ENCODE measurements at regions not wholly inside any gene's neighbourhood (a gene's known extent, or its start where the extent isn't known, plus 50 kb on each side); places are given as distances from the start of the nearest gene placed in this dataset.
"Not testable (repeated sequence)": the region's sequence is repeated elsewhere in the genome, so short reads cannot be mapped to it uniquely, and the experiment has no call there.

DNA sequence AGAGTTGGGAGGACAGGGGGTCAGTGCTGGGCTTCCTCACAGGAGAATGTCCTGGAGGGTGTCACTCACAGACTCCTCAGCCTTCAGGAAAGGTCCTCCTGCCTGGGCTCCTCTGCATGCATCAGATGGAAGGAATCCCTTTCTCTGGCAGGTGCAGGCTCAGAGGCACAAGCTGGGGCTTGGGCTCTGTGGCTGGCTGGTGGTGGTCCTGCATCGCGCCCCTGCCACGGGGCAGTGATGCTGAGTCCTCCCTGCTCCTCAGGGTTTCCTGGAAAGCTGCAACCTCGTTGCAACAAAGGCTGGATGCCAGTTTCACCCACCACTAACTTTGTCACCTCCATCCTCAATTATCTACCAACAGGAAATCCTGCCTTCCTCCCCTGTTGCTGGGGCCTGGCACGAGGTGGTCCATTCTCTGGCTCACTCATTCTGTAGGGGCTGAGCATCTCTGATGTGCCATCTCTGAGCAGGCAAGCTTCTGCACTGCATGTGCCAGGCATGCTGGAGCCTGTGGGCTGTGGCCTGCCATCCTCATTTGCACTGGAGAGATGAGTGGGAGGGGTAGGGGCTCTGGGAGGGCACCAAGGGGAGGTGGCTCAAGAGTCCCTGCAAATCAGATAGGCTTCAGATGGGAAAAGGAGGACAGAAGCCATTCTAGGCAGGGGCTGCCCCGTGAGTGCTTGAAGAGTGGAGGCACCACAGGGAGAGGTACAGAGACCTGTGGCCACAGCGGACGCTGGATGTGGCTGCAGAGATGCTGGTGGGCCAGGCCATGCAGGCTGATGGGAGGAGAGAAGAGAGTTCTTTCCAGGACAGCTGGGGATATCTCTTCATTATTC, 272.6 kb upstream of the HS6ST1 start:
- DNase-seq = no peak

GRCh38 chr2:128591861-128592822, 273.5 kb upstream of the HS6ST1 start:
- DNase-seq = no peak

DNA sequence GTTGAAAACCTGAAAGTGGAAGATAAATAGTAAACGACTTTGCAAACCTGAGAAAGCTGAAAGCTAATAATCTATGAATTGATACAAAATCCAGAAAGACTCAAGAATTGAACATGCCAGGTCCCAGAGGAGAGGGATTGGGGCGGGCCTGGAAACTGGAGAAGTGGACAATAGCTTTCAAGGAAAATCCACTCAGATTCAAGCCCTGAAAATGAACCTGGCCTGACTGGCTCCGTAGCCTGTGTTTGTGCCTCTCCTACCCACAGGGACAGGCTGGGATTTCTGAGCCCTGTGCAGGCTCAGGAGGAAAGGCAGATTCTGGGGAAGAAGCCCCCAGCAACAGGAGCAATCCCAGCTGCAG, 274.8 kb upstream of the HS6ST1 start:
- DNase-seq = no peak

DNA sequence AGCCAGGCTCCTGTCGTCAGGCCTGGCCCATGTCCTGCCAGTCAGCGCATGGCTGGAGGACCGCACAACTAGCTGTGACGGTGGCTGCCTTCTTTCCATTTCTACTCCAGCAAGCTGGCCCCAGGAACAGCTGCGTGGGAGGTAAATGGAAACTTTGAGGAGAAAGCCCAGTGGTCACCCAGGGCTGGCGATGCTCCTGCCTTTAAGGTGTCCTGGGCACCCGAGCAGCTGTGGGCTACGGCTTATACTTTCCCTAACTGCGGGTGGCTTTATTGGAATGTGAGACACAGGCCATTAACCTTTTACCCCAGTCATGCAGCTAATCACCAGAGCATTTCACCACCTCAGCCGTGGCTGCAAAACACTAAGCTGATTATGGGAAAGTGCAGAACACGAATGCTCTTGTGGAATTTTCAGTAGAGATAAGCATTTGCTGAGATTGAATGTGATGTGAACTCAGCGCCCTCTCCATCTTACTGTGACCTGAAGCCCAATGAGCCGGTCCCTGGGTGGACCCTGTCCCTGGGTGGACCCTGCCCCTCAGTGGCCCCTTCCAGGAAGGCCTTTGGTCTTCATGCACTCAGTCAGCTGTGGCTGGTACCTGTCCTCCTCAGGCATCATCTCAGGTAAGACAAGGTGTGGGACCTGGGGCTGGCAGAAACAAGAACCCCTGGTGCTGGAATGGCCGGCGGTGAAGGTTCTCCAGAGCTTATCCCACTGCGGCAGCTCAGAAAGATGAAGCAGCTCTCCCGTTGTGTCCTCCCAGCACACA, 275.4 kb upstream of the HS6ST1 start:
- DNase-seq = no peak

DNA sequence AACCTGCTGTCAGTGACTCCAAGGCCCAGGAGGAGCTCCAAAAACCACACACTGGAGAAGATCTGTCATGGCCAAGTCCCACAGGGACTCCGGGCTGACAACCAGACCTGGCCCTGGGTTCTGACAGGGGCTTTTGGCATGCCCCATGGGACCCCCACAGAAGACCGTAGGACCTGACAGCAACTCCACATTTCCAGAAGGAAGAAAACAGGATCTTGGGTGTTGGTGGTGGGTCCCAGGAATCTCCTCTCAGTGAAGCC, 275.9 kb upstream of the HS6ST1 start:
- DNase-seq = no peak

- DNase-seq = no peak
Observed at GRCh38 chr2:128594953-128595677, 276.4 kb upstream of the HS6ST1 start.

DNA sequence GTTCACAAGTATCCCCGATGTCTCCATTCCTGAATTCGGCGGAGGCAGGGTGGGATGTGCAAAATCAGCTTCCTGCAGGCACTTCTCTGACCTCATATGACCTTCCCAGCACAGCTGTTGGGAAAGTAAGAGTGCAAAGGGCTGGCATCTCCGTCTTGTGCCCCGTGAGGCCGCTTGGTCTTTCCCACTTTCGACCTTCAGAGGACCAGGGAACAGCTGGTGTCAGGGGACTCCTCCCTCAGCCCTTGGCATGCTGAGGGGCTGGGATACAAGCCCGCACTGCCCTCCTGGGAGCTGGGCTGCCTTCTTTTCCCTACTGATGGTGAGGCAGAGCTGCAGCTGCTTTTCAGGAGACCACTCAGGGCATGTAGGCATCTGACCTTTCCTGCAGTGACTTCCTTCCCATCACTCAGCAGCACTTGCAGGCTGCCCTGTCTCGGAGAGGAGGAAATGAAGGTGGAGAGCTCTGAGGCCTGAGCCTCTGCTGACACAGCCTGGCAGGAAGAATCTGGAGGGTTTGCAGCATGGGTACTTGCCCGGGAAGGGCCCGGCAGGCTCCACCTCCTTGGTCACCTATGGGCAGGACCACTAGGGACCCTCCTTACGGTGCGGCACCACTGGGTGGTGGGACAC, 277.2 kb upstream of the HS6ST1 start:
- no peak for DNase-seq

DNA sequence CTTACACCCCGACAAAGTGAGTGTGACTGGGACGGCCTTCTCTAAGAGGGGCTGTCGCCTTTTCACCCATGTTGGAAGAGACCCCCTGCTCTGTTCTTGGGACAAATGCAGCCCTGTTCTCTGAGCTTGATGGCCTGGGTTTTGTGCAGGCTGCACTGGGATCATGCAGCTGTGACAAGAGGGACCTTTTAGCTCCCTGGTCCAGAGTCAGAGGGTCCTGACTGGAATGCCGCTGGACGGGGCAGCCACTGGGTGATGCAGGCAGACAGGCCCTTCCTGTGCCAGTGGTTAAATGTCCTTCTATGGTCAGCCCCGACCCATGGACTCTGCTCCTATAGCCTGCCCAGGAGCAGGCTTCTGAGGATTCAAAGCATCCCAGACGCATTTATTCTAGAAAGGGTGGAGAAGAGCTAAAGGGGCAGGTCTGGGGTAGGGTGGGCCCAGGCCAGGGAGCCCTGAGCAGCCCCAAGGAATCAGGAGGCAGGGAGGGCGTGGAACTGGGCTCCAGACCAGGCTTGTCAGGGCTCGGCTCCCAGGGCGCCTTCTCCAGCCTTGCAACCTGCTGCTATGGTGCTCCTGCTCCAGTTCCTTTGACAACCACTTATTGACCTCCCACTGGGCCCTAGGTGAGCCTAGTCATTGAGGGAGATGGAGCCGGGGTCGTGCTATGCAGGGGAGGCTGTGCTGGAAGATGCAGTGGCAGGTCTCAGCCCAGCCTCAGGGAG, 277.9 kb upstream of the HS6ST1 start:
- no peak for DNase-seq

GRCh38 chr2:128597121-128597762, 278.6 kb upstream of the HS6ST1 start:
- DNase-seq = no peak

- DNase-seq = not testable (repeated sequence)
Observed at GRCh38 chr2:128598260-128598659, 279.6 kb upstream of the HS6ST1 start.

GRCh38 chr2:128598862-128599441, 280.3 kb upstream of the HS6ST1 start:
- DNase-seq = no peak

GRCh38 chr2:128599700-128600099, 281.0 kb upstream of the HS6ST1 start:
- no peak for DNase-seq

DNA sequence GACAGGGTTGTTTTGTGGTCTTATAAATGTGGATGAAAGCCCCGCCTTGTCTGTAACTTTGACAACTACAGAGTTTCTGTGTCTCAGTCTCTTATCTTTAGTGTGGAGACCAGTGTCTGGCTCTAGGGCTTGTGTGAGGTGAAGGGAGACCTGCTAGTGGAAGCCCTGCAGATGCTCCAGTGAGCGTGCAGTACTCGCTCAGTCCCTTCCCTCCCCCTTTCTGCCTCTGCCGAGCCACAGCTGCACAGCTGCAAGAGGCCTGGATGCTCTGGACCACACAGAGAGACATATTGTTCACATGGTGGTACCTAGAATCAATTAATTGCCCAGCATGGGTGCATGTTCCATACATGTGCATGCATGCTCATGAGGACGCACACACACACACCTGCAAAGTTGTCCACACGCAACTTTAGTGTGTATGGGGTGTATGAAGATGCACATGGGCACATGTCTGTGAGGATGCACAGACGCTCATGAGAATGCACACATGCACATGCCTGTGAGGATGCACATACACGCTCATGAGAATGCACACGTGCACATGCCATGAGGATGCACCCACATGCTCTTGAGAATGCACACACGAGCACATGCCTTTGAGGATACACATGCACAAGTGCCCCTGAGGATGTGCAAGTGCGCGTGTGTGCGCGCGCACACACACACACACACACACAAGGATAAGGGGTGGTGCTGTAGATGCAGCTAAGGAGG, 282.1 kb upstream of the HS6ST1 start:
- no peak for DNase-seq

GRCh38 chr2:128601298-128602037, 282.8 kb upstream of the HS6ST1 start:
- DNase-seq = no peak

DNA sequence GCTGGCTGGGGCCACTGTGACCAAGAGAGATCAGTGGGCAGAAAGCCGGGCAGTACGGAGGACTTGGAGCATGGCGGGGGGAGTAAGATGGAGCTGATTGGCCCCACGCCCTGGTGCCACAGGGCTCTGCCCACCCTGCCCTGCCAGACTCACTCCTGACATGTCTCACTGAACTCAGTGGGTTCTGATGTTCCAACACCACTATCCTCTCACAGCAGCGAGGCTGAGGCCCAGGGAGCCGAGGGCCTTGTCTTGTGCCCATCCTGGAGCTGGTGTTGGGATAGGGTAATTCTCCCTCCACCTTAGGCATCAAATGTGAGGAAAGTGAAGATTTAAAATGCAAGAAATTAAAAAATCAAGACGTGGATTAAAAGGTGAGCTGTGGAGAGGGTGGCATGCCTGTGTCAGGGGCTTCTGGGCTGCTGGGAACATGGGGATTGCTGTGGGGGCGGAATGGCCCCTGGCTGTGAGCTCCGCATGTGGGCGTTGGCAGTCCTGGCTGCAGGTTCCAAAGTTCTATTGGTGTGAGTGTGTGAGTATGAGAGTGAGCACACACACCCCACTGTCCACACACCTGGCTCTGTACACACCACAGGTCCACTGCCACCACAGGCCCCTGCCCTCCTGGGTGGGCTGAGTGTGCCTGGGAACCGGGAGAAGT, 283.5 kb upstream of the HS6ST1 start:
- no peak for DNase-seq

DNA sequence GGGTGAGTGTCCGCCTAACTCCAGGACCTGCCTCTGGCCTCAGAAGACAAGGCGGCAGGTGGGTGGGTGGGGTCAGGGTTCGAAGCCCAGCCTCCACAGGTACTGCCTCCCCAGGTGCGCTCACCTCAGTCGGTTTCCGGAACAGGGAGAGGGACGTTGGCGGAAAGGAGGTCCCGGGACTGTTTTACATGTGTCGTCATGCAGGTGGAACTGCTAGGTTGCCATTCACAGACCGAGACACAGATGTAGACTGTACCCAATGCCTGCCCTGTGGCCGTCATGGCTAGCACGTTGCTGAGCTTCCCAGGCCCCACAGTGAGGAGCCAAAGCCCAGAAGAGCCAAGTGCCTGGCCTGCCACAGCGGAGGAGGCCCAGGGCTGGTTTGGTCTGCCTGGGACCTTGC, 284.0 kb upstream of the HS6ST1 start:
- DNase-seq = no peak

DNA sequence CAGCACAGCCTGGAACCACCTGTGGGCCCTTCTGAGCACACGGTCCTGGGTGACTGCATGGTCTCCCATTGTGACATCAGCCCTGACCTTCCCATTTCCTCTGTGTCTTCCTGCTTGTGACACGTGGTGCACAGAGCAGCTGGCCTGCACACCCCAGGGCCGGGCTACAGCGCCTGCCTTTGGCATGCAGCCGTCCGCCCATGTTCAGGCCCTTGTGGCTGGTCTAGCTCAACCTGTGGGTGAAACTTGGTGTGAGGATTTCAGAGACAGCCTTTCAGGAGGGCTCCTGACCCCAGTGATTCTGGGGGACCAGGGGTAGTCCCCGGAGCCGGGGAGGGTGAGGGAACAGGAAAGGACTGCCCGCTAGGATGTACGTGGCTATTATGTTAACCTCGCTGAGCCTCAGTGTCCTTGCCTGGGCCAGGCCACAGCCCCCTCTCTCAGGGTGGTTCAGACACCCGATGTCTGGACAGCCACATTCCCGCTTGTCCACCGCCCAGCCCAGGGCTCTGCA, 284.8 kb upstream of the HS6ST1 start:
- DNase-seq = no peak

DNA sequence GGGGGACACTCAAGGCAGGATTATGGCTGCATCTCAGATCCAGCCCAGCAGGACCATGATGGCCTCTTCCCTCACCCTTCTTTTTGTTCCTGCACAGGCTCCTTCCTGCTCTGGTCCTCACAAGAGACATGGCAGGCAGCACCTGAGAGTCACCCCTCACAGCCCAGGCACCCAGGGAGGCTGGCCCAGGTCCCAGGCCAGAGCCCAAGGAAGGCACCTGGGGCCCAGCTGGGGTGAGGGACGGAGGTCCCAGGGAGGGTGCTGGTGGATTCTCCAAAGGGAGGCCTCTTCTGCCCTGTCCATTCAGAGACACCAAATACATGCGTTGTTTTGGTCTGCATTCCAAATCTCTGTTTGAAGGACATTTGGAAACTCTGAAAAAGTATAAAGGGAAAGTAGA, 285.4 kb upstream of the HS6ST1 start:
- DNase-seq = no peak
